HG03442 (cell line): ENCODE measurements at regions not wholly inside any gene's neighbourhood (a gene's known extent, or its start where the extent isn't known, plus 50 kb on each side); places are given as distances from the start of the nearest gene placed in this dataset.

Experiments
- ATAC-seq: cut with Tn5 transposase; IDR thresholded peaks from one replicate; pipeline ENCODE4 v1.9.1; 2021; ENCODE audit warnings: mild to moderate bottlenecking, moderate library complexity; ENCODE audit not compliant: unreplicated experiment

GRCh38 chr16:7021653-7022275 is 310.9 kb upstream of the RBFOX1 start:
- no peak for ATAC-seq

- ATAC-seq: no peak
Measured at GRCh38 chr16:7017006-7017662, 315.5 kb upstream of the RBFOX1 start.

- ATAC-seq: no peak
Measured at GRCh38 chr16:7014756-7015155, 317.9 kb upstream of the RBFOX1 start.

- no peak for ATAC-seq
Measured at GRCh38 chr16:7013990-7014389, 318.7 kb upstream of the RBFOX1 start.

- ATAC-seq: no peak
Measured at GRCh38 chr16:7004266-7004665, 328.4 kb upstream of the RBFOX1 start.

GRCh38 chr16:6993544-6993943 is 339.1 kb upstream of the RBFOX1 start:
- no peak for ATAC-seq

- ATAC-seq: no peak
Measured at GRCh38 chr16:6988846-6989245, 343.8 kb upstream of the RBFOX1 start.

GRCh38 chr16:6977916-6978315 is 354.7 kb upstream of the RBFOX1 start:
- no peak for ATAC-seq

- ATAC-seq: no peak
Measured at GRCh38 chr16:6977291-6977690, 355.4 kb upstream of the RBFOX1 start.

GRCh38 chr16:6976716-6977115 is 355.9 kb upstream of the RBFOX1 start:
- no peak for ATAC-seq

- ATAC-seq: no peak
Measured at GRCh38 chr16:6970171-6970857, 362.3 kb upstream of the RBFOX1 start.

GRCh38 chr16:6969594-6969993 is 363.1 kb upstream of the RBFOX1 start:
- ATAC-seq: no peak

- no peak for ATAC-seq
Measured at GRCh38 chr16:6967796-6968320, 364.8 kb upstream of the RBFOX1 start.

- no peak for ATAC-seq
Measured at GRCh38 chr16:6966925-6967324, 365.7 kb upstream of the RBFOX1 start.

GRCh38 chr16:6964679-6965078 is 368.0 kb upstream of the RBFOX1 start:
- ATAC-seq: no peak

- ATAC-seq: no peak
Measured at GRCh38 chr16:6961704-6962103, 370.9 kb upstream of the RBFOX1 start.

GRCh38 chr16:6958184-6958583 is 374.5 kb upstream of the RBFOX1 start:
- ATAC-seq: no peak

- no peak for ATAC-seq
Measured at GRCh38 chr16:6957681-6958080, 375.0 kb upstream of the RBFOX1 start.

- no peak for ATAC-seq
Measured at GRCh38 chr16:6956511-6956910, 376.1 kb upstream of the RBFOX1 start.

- ATAC-seq: no peak
Measured at GRCh38 chr16:6955303-6955702, 377.3 kb upstream of the RBFOX1 start.

GRCh38 chr16:6949240-6949639 is 383.4 kb upstream of the RBFOX1 start:
- ATAC-seq: no peak

GRCh38 chr16:6947291-6947690 is 385.4 kb upstream of the RBFOX1 start:
- ATAC-seq: no peak
